Urinary bladder (tissue), 3 donors: ENCODE measurements at regions not wholly inside any gene's neighbourhood (a gene's known extent, or its start where the extent isn't known, plus 50 kb on each side); places are given as distances from the start of the nearest gene placed in this dataset.
"Not testable (repeated sequence)": the region's sequence is repeated elsewhere in the genome, so short reads cannot be mapped to it uniquely, and the experiment has no call there.

ENCODE experiments used
- DNase-seq: peaks from one replicate; pipeline ENCODE4 v3.0.0-alpha.2; 2015; ENCODE audit errors: extremely low spot score
- H3K27ac ChIP-seq: one replicate; pipeline ENCODE4 v1.5.1; 2013; ENCODE audit warnings: low read depth, mild to moderate bottlenecking, moderate library complexity
- H3K36me3 ChIP-seq: one replicate; pipeline ENCODE4 v1.6.1; 2013; ENCODE audit warnings: mild to moderate bottlenecking, moderate library complexity; ENCODE audit not compliant: insufficient read depth
- H3K4me1 ChIP-seq: one replicate; pipeline ENCODE4 v1.6.1; 2013; ENCODE audit warnings: mild to moderate bottlenecking, moderate library complexity; ENCODE audit not compliant: insufficient read depth
- H3K4me3 ChIP-seq: one replicate; pipeline ENCODE4 v1.5.1; 2013; ENCODE audit warnings: low read depth, low read length
- WGBS: extraction: QIAGEN DNeasy Blood & Tissue Kit; methylation state at CpG from one replicate; pipeline ENCODE4 v1.1.7; 2013; 5-methylcytosine and 5-hydroxymethylcytosine counted together
- donor health status: healthy with polysubstance abuse.
- donor health status: healthy.

- H3K4me1 ChIP-seq: no peaks in the 10 kb centered on the region
- H3K36me3 ChIP-seq: no peaks in the 10 kb centered on the region
- H3K4me3 ChIP-seq: no peak overlapping the region
- DNase-seq: no peak
- 20% methylated on average over 1 of the region's 1 CpG for WGBS
- H3K27ac ChIP-seq: no peak overlapping the region
Measured at GRCh38 chr14:28975084-28975483, 208.5 kb downstream of the FOXG1 start.

GRCh38 chr14:28982228-28982627 lies 215.6 kb downstream of the FOXG1 start:
- Histone ChIP-seq H3K4me1 (no peaks in the 10 kb centered on the region), H3K36me3 (no peaks in the 10 kb centered on the region), H3K4me3 (no peak overlapping the region), H3K27ac (no peak overlapping the region)
- DNase-seq: no peak
- 89% methylated on average over 2 of the region's 2 CpGs for WGBS

GRCh38 chr14:28983279-28983678 lies 216.7 kb downstream of the FOXG1 start:
- Histone ChIP-seq H3K27ac (no peak overlapping the region), H3K4me3 (no peak overlapping the region), H3K4me1 (no peaks in the 10 kb centered on the region), H3K36me3 (no peaks in the 10 kb centered on the region)
- DNase-seq: no peak
- 83% methylated on average over 4 of the region's 4 CpGs for WGBS

- no peaks in the 10 kb centered on the region for H3K36me3 ChIP-seq
- H3K4me1 ChIP-seq: no peaks in the 10 kb centered on the region
- H3K27ac ChIP-seq: no peak overlapping the region
- H3K4me3 ChIP-seq: no peak overlapping the region
- DNase-seq: no peak
Measured at GRCh38 chr14:28987516-28987915, 220.9 kb downstream of the FOXG1 start.

GRCh38 chr14:28997196-28997595 lies 230.6 kb downstream of the FOXG1 start:
- not testable (repeated sequence) for DNase-seq, H3K4me3 ChIP-seq, H3K36me3 ChIP-seq, H3K27ac ChIP-seq, H3K4me1 ChIP-seq
- 81% methylated on average over 4 of the region's 4 CpGs for WGBS

GRCh38 chr14:28999656-29000055 lies 233.1 kb downstream of the FOXG1 start:
- Histone ChIP-seq H3K4me3 (no peak overlapping the region), H3K27ac (no peak overlapping the region), H3K4me1 (no peaks in the 10 kb centered on the region), H3K36me3 (no peaks in the 10 kb centered on the region)
- DNase-seq: no peak
- 88% methylated on average over 1 of the region's 1 CpG for WGBS

GRCh38 chr14:29005647-29006046 lies 239.1 kb downstream of the FOXG1 start:
- 87% methylated on average over 4 of the region's 4 CpGs for WGBS
- H3K36me3 ChIP-seq: no peaks in the 10 kb centered on the region

GRCh38 chr14:29007990-29008389 lies 241.4 kb downstream of the FOXG1 start:
- Histone ChIP-seq H3K4me1 (no peaks in the 10 kb centered on the region), H3K36me3 (no peaks in the 10 kb centered on the region), H3K27ac (no peak overlapping the region), H3K4me3 (no peak overlapping the region)
- WGBS: 43% methylated on average over 2 of the region's 2 CpGs
- no peak for DNase-seq

More at GRCh38 chr14:29005647-29006046, 239.1 kb downstream of the FOXG1 start:
- Histone ChIP-seq H3K4me1 (no peaks in the 10 kb centered on the region), H3K4me3 (no peak overlapping the region), H3K27ac (no peak overlapping the region)
- no peak for DNase-seq

GRCh38 chr14:29016050-29016900 lies 249.7 kb downstream of the FOXG1 start:
- Histone ChIP-seq H3K4me3 (no peak overlapping the region), H3K36me3 (no peaks in the 10 kb centered on the region), H3K4me1 (no peaks in the 10 kb centered on the region), H3K27ac (no peak overlapping the region)
- DNase-seq: no peak
- WGBS: 48% methylated on average over 10 of the region's 10 CpGs

GRCh38 chr14:29023505-29023904 lies 256.9 kb downstream of the FOXG1 start:
- not testable (repeated sequence) for H3K4me1 ChIP-seq, DNase-seq, H3K36me3 ChIP-seq, H3K4me3 ChIP-seq, H3K27ac ChIP-seq

- H3K27ac ChIP-seq, H3K36me3 ChIP-seq, H3K4me3 ChIP-seq, H3K4me1 ChIP-seq, DNase-seq: not testable (repeated sequence)
- 85% methylated on average over 3 of the region's 3 CpGs for WGBS
Measured at GRCh38 chr14:29027441-29027840, 260.9 kb downstream of the FOXG1 start.

GRCh38 chr14:29027941-29028705 lies 261.5 kb downstream of the FOXG1 start:
- WGBS: 91% methylated on average over 2 of the region's 2 CpGs
- H3K36me3 ChIP-seq, H3K4me1 ChIP-seq, DNase-seq, H3K4me3 ChIP-seq, H3K27ac ChIP-seq: not testable (repeated sequence)

- no peak overlapping the region for H3K4me3 ChIP-seq
- WGBS: 57% methylated on average over 7 of the region's 7 CpGs
- no peaks in the 10 kb centered on the region for H3K36me3 ChIP-seq
Measured at GRCh38 chr14:29028973-29029582, 262.5 kb downstream of the FOXG1 start.

GRCh38 chr14:29030121-29030520 lies 263.5 kb downstream of the FOXG1 start:
- no peak overlapping the region for H3K4me3 ChIP-seq
- no peaks in the 10 kb centered on the region for H3K36me3 ChIP-seq
- H3K4me1 ChIP-seq: no peaks in the 10 kb centered on the region
- no peak for DNase-seq
- no peak overlapping the region for H3K27ac ChIP-seq
- 19% methylated on average over 2 of the region's 2 CpGs for WGBS

More at GRCh38 chr14:29028973-29029582, 262.5 kb downstream of the FOXG1 start:
- H3K4me1 ChIP-seq: no peaks in the 10 kb centered on the region
- DNase-seq: no peak
- H3K27ac ChIP-seq: no peak overlapping the region
